ENCODE measurements at regions not wholly inside any gene's neighbourhood (a gene's known extent, or its start where the extent isn't known, plus 50 kb on each side); places are given as distances from the start of the nearest gene placed in this dataset.

- TF ChIP-seq CTCF (IDR thresholded peaks at IDR 0.05 in 8 of 11, conservative IDR thresholded peaks at IDR 0.05 in 3 of 11): no peak
- no peak for TF ChIP-seq POLR2AphosphoS5 (IDR thresholded peaks at IDR 0.05)
These were observed 443.8 kb upstream of the MANEA start for GRCh38 chr6:95133578-95133977.
